ENCODE measurements at regions not wholly inside any gene's neighbourhood (a gene's known extent, or its start where the extent isn't known, plus 50 kb on each side); places are given as distances from the start of the nearest gene placed in this dataset.
"Not testable (repeated sequence)": the region's sequence is repeated elsewhere in the genome, so short reads cannot be mapped to it uniquely, and the experiment has no call there.

GRCh38 chr14:49946320-49947141 is 53.6 kb downstream of the ARF6 start:
- DNase-seq (ENCODE audit: low spot score), result peak; percentile 28

- no peak for DNase-seq (ENCODE audit: low spot score)
Measured at GRCh38 chr14:49947506-49947905, 54.6 kb downstream of the ARF6 start.

GRCh38 chr14:49950275-49951228 is 57.7 kb downstream of the ARF6 start:
- peak; percentile 81 for DNase-seq (ENCODE audit: low spot score)

GRCh38 chr14:49951229-49951607 is 58.3 kb downstream of the ARF6 start:
- DNase-seq (ENCODE audit: low spot score), result no peak

- no peak for DNase-seq (ENCODE audit: low spot score)
Measured at GRCh38 chr14:49951691-49952345, 58.9 kb downstream of the ARF6 start.

- no peak for DNase-seq (ENCODE audit: low spot score)
Measured at GRCh38 chr14:49953196-49953595, 60.3 kb downstream of the ARF6 start.

GRCh38 chr14:49954171-49954631 is 61.3 kb downstream of the ARF6 start:
- no peak for DNase-seq (ENCODE audit: low spot score)

- DNase-seq (ENCODE audit: low spot score), result no peak
Measured at GRCh38 chr14:49955024-49955423, 62.1 kb downstream of the ARF6 start.

GRCh38 chr14:49957089-49957852 is 64.4 kb downstream of the ARF6 start:
- DNase-seq (ENCODE audit: low spot score), result no peak

GRCh38 chr14:49959822-49960408 is 67.0 kb downstream of the ARF6 start:
- DNase-seq (ENCODE audit: low spot score), result no peak

- no peak for DNase-seq (ENCODE audit: low spot score)
Measured at GRCh38 chr14:49960453-49960852, 67.6 kb downstream of the ARF6 start.

- no peak for DNase-seq (ENCODE audit: low spot score)
Measured at GRCh38 chr14:49961270-49962222, 68.7 kb downstream of the ARF6 start.

- DNase-seq (ENCODE audit: low spot score), result no peak
Measured at GRCh38 chr14:49962621-49963020, 69.7 kb downstream of the ARF6 start.

GRCh38 chr14:49965068-49965651 is 72.3 kb downstream of the ARF6 start:
- not testable (repeated sequence) for DNase-seq (ENCODE audit: low spot score)

GRCh38 chr14:49966304-49966809 is 73.5 kb downstream of the ARF6 start:
- peak; percentile 64 for DNase-seq (ENCODE audit: low spot score)

GRCh38 chr14:49966971-49967630 is 74.2 kb downstream of the ARF6 start:
- no peak for DNase-seq (ENCODE audit: low spot score)

GRCh38 chr14:49969961-49970360 is 77.1 kb downstream of the ARF6 start:
- no peak for DNase-seq (ENCODE audit: low spot score)

- no peak for DNase-seq (ENCODE audit: low spot score)
Measured at GRCh38 chr14:49970474-49971147, 77.7 kb downstream of the ARF6 start.

Measured in mucosa of gallbladder (tissue), 1 donor.